Loucy (cell line): ENCODE measurements at regions not wholly inside any gene's neighbourhood (a gene's known extent, or its start where the extent isn't known, plus 50 kb on each side); places are given as distances from the start of the nearest gene placed in this dataset.

ENCODE experiments used
- H2AFZ ChIP-seq: fragments of 200-600 bp; sonication (generic); 2 replicates; pipeline ENCODE4 v1.6.0; 2016; ENCODE audit warnings: antibody characterized with exemption, mild to moderate bottlenecking, low read length, moderate library complexity
- H3F3A ChIP-seq: fragments of 200-600 bp; 2 replicates; pipeline ENCODE4 v1.6.0; 2016; ENCODE audit warnings: antibody characterized with exemption, low read depth, mild to moderate bottlenecking
- H3K27me3 ChIP-seq: fragments of 200-600 bp; sonication (generic); 2 replicates; pipeline ENCODE4 v1.6.1; 2014; ENCODE audit warnings: low read length, mild to moderate bottlenecking; ENCODE audit not compliant: insufficient read depth, poor library complexity, severe bottlenecking
- H3K36me3 ChIP-seq: fragments of 200-600 bp; sonication (generic); 2 replicates; pipeline ENCODE4 v1.6.1; 2016; ENCODE audit warnings: low read length; ENCODE audit not compliant: insufficient read depth
- H3K4me1 ChIP-seq: fragments of 200-600 bp; sonication (generic); 2 replicates; pipeline ENCODE4 v1.5.1; 2014; ENCODE audit warnings: low read length, mild to moderate bottlenecking; ENCODE audit not compliant: insufficient read depth, poor library complexity, severe bottlenecking
- H3K4me2 ChIP-seq: fragments of 200-600 bp; sonication (generic); 2 replicates; pipeline ENCODE4 v1.6.0; 2014; ENCODE audit warnings: antibody characterized with exemption, low read length, low read depth, mild to moderate bottlenecking; ENCODE audit not compliant: poor library complexity, severe bottlenecking
- H3K4me3 ChIP-seq: fragments of 200-600 bp; sonication (generic); 2 replicates; pipeline ENCODE4 v1.5.1; 2014; ENCODE audit warnings: low read length, mild to moderate bottlenecking, mixed read lengths; ENCODE audit not compliant: poor library complexity, severe bottlenecking
- H3K79me2 ChIP-seq: fragments of 200-600 bp; sonication (generic); 2 replicates; pipeline ENCODE4 v1.6.1; 2014; ENCODE audit warnings: low read length; ENCODE audit not compliant: insufficient read depth
- H3K9ac ChIP-seq: fragments of 200-600 bp; sonication (generic); 2 replicates; pipeline ENCODE4 v1.6.0; 2014; ENCODE audit warnings: mild to moderate bottlenecking, low read depth, low read length, moderate library complexity; ENCODE audit not compliant: poor library complexity, severe bottlenecking
- H3K9me2 ChIP-seq: fragments of 200-600 bp; sonication (generic); replicated peaks from 2 replicates; pipeline ENCODE4 v1.6.1; 2016; ENCODE audit warnings: low read depth, low read length, mixed read lengths
- H3K9me3 ChIP-seq: fragments of 200-600 bp; sonication (generic); 2 replicates; pipeline ENCODE4 v1.6.1; 2014; ENCODE audit warnings: mild to moderate bottlenecking, antibody characterized with exemption, low read length, low read depth; ENCODE audit not compliant: insufficient read depth
- H4K20me1 ChIP-seq: fragments of 200-600 bp; sonication (generic); 2 replicates; pipeline ENCODE4 v1.6.0; 2014; ENCODE audit warnings: antibody characterized with exemption, low read length, mild to moderate bottlenecking; ENCODE audit not compliant: insufficient read depth, poor library complexity, severe bottlenecking
- CTCF ChIP-seq: fragments of 200-600 bp; sonication (generic); conservative IDR thresholded peaks from 2 replicates; pipeline ENCODE4 v1.5.1; 2014; ENCODE audit warnings: mild to moderate bottlenecking, antibody characterized with exemption, low read length
- EZH2phosphoT487 ChIP-seq: fragments of 200-600 bp; IDR thresholded peaks from 2 replicates; pipeline ENCODE4 v1.6.1; 2018; ENCODE audit warnings: antibody characterized with exemption, mild to moderate bottlenecking, moderate library complexity, borderline replicate concordance

GRCh38 chr12:97756066-97756666, 293.6 kb downstream of the RMST start:
- H2AFZ ChIP-seq: peak overlapping the region; percentile 3
- no peaks in the 10 kb centered on the region for H3K36me3 ChIP-seq
- peak overlapping the region; percentile 42 for H3K4me2 ChIP-seq
- H3K9ac ChIP-seq: peak overlapping the region; percentile 12
- H3K9me2 ChIP-seq: no peaks in the 10 kb centered on the region
- TF ChIP-seq CTCF: no peak
- TF ChIP-seq EZH2phosphoT487: no peak
- H3K27me3 ChIP-seq: no peaks in the 10 kb centered on the region
- H3F3A ChIP-seq: no peaks in the 10 kb centered on the region
- H3K4me1 ChIP-seq: peaks cover 27% of the 10 kb centered on the region
- peak overlapping the region; percentile 27 for H3K4me3 ChIP-seq
- no peaks in the 10 kb centered on the region for H3K9me3 ChIP-seq
- H4K20me1 ChIP-seq: no peaks in the 10 kb centered on the region
- H3K79me2 ChIP-seq: no peaks in the 10 kb centered on the region

DNA sequence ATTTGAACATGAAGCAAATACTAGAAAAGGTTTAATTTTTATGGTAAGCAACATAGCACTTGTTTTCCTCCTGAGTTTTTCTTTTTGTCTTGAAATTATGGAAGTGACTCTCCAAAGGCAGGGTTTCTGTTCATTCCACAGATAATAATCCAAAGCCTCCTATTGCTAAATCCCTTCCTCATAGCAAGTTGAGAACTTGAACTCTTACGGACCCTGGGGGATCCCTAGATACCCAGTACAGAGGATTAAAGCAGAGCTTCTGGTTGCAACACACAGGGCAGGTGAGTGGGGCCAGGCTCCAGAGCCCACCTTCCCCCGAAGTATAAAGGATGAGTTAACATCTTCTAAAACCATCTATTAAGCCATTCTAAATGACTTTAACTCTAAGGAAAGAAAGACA, 294.1 kb downstream of the RMST start:
- H3K9me2 ChIP-seq: no peaks in the 10 kb centered on the region
- H3K36me3 ChIP-seq: no peaks in the 10 kb centered on the region
- TF ChIP-seq CTCF (no peak), EZH2phosphoT487 (no peak)
- H3K4me2 ChIP-seq: peak overlapping the region; percentile 42
- no peaks in the 10 kb centered on the region for H3K79me2 ChIP-seq
- H2AFZ ChIP-seq: peak overlapping the region; percentile 3; the same call in 1 of the 2 replicates
- H3F3A ChIP-seq: no peaks in the 10 kb centered on the region
- H3K9ac ChIP-seq: no peak overlapping the region
- no peaks in the 10 kb centered on the region for H4K20me1 ChIP-seq
- H3K4me1 ChIP-seq: peaks cover 27% of the 10 kb centered on the region
- peak overlapping the region; percentile 27 for H3K4me3 ChIP-seq
- H3K9me3 ChIP-seq: no peaks in the 10 kb centered on the region
- no peaks in the 10 kb centered on the region for H3K27me3 ChIP-seq

DNA sequence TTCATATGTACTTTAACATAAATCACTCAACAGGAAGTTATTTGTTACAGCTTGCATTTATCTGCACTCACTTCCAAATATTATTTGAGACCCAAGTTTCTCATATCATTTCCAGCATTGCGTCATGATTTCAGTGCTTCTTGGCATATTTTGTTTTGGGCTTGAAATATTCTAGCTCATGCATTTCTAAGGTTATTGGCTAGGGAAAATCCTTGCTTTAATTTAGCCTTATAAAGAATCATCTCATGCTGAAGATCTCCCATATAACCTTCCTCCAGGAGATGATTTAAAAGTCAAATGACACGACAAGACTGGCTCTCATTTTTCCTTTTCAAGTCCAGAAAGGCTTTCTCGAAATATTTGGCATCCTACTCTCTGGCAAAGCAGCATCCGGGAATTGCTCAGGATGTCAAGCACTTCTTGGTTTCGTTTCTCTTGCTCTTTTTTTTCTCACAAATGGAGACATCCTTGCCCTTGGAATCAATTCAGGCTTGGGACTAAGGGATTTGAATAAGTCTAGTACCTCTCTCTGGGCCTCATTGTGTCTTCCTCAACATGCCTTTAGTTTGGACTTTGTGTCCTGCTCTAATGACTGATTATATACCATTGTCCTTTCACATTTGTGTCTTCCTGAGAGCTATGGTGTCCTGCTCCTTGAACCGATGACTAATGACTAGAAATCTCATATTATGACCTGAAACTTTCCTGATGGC, 295.0 kb downstream of the RMST start:
- no peaks in the 10 kb centered on the region for H4K20me1 ChIP-seq
- no peaks in the 10 kb centered on the region for H3K79me2 ChIP-seq
- peaks cover 27% of the 10 kb centered on the region for H3K4me1 ChIP-seq
- no peaks in the 10 kb centered on the region for H3K36me3 ChIP-seq
- H3K27me3 ChIP-seq: no peaks in the 10 kb centered on the region
- H3K4me3 ChIP-seq: no peak overlapping the region
- H3K9me3 ChIP-seq: no peaks in the 10 kb centered on the region
- H3K9me2 ChIP-seq: no peaks in the 10 kb centered on the region
- H3K9ac ChIP-seq: no peak overlapping the region
- no peak overlapping the region for H3K4me2 ChIP-seq
- no peaks in the 10 kb centered on the region for H3F3A ChIP-seq
- no peak overlapping the region for H2AFZ ChIP-seq
- TF ChIP-seq CTCF: no peak
- TF ChIP-seq EZH2phosphoT487: no peak
